Hematopoietic multipotent progenitor cell treated with erythropoietin and hydrocortisone succinate and interleukin-3 and kit ligand, for 6 days (in vitro differentiated cells): ENCODE measurements at regions not wholly inside any gene's neighbourhood (a gene's known extent, or its start where the extent isn't known, plus 50 kb on each side); places are given as distances from the start of the nearest gene placed in this dataset.
"Not testable (repeated sequence)": the region's sequence is repeated elsewhere in the genome, so short reads cannot be mapped to it uniquely, and the experiment has no call there.

Source experiments
- DNase-seq: peaks from one replicate; pipeline ENCODE4 v3.0.0-alpha.2; 2015

DNA sequence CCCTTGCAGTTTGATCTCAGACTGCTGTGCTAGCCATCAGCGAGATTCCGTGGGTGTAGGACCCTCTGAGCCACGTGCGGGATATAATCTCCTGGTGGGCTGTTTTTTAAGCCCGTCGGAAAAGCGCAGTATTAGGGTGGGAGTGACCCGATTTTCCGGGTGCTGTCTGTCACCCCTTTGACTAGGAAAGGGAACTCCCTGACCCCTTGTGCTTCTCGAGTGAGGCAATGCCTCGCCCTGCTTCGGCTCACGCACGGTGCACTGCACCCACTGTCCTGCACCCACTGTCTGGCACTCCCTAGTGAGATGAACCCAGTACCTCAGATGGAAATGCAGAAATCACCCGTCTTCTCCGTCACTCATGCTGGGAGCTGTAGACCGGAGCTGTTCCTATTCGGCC is 728.9 kb upstream of the SPRY2 start:
- not testable (repeated sequence) for DNase-seq

DNA sequence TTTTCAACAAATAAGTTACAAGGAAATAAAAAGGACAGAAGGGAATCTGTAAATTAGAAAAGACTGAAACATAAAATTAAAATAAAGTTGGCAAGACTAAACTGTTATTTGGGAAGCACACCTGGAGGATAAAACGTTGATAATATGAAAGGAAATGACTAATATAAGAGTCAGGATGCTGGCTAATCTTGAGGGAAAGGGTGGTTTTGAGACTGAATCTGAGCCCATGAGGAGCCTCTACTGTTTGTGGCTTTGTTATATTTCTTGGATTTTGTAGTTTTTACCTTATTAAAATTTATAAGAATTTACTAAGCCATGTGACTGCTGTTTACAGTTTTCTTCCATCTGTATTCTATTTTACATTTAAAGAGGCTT is 718.0 kb upstream of the SPRY2 start:
- no peak for DNase-seq

DNA sequence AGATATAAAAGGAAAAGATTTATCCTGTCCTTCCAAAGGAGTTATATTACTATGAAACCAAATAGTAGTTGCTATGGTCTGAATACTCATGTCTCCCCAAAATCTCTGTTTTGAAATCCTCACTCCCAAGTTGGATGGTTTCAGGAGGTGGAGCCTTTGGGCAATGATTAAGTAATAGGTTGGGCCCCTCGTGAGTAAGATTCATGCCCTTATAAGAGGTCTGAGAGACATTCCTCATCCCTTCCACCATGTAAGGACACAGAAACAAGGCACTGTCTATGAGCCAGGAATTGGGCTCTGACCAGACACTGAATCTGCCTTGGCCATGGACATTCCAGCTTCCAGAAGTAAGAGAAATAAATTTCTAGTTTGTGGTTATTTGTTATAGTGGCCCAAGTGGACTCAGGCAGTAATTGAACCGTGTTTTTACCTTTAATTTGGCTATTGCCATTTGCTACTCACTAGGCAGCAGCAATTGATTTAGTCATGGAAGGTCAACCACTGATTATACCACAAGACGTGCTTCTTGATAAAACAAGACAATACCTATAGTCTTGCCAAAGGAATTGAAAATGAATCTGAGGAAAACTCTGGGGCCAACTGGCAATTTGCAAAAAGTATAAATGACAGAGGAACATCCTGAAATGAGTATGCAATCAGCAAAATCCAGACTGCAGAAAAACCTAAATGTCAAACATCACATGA is 717.4 kb upstream of the SPRY2 start:
- DNase-seq, result no peak

DNA sequence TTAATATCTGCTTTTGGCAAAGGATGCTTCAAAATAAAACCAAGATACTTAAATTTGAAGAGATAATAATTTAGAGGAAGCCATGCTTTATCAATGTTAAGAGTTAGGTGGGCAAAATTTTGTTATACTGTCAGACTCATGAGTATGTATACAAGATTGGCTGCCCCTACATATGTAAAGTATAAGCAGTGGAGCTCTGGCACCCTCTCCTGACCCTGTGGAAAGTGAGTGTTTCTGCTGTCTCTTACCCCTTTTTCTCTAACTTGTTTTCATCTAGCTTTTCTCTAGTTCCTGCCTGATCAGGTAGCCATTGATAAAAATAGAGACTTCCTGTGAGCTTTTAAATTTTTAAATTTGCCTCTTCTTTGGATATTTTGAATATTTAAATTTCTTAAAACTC is 710.9 kb upstream of the SPRY2 start:
- DNase-seq, result no peak

DNA sequence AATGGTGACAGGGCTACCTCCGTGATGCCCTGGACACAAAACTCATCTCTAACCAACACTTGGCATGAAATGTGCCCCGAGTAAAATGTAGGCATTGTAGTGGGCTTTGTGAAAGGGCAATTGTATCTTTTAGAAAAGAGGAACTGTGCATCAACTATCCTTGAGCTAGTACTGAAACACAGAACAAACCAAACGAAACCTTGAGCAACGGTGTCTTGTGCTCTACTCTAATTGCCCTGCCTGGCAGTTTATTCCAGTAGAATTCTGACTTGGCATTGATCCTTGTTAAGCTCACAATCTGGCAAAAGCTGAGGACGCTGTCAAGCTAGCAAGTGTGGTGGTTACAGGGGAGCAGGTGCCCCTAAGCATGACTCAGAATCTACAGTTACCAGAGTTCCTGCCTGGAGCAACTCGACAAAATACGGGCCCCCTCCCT is 707.1 kb upstream of the SPRY2 start:
- DNase-seq, result no peak

DNA sequence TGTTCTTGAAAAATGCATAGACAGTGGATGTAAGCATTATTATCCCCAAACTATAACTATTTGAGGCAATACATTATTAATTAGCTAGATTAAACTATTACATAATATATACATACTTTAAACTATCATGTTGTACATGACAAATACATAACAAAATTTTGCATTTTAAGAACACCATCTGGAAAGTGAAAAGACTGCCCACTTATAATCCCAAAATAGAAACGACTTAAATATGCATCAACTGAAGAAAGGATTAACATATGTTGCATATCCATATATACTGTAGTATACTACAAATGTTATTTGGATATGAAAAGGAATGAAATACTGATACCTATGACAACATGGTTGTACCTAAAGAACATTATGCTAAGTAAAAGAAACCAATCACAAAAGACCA is 700.8 kb upstream of the SPRY2 start:
- no peak for DNase-seq

DNA sequence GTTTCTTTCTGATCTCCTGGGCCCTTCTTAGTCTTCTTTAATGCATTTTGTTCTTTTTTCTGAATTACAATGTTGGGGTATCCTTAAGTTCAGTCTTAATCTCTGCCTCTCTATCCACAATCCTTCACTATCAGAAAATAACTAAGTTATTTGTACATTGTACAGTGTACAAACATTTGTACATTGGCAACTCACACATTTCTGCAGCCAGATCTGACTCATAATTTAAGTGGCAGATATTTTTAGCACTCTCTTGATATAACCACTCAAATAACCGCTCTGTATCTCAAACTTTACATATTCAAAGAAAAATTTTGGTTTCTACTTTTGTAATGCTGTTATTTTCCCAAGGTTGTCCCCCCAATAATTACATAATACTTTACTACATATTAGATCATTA is 691.1 kb upstream of the SPRY2 start:
- no peak for DNase-seq

DNA sequence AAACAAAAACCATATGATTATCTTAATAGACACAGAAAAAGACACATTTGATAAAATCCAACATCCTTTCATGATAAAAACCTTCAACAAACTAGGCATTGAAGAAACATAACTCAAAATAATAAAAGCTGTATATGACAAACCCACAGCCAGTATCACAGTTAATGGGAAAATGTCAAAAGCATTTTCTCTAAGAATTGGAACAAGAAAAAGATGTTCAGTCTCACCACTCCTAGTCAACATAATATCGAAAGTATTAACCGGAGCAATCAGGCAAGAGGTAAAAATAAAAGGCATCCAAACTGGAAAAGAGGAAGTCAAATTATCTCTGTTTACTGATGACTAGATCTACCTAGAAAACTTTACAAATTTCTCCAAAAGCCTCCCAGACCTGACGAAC is 684.2 kb upstream of the SPRY2 start:
- DNase-seq, result no peak

DNA sequence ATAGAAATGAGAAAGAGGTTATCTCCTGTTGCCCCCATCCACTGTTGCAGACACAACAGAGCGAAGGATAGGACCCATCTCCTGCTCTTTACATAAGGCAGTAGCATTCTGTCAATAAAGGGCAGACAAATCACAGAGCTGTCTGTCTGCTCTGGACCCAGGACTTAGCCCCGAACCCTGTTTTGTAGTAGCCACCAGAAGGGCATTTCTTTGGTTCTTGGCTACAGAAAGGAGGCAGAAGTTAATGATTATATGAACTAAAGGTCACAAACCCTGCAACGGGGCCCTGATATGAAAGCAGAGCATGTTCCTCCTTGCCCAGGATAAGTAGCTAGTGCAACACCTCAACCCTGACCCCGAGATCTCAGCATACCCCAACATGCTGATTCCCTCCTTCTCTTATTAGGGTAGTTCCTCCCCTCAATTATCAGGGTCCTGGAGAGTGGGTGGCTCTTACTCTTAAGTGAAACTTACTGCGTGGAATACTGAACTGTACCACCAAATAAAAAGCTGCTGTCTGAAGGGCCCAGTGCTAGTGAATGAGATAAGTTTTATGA is 680.4 kb upstream of the SPRY2 start:
- DNase-seq, result no peak

DNA sequence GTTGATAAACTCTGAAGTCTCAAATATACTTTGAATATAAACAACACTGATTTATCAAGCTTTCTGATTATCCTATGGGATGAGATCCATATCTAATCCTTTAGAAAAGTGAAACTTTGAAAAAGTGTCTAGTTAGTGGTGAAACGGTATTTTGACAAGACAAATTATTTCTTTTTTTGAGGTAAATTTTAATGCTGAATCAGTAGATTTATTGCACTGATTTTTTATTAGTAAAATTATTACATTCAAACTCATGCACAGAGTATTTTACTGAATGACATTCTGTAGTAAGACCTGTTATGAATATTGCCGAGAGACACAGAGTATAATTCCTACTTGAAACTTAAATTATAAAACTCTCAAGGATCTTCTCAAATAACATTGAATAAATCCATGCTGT is 679.1 kb upstream of the SPRY2 start:
- DNase-seq, result no peak

DNA sequence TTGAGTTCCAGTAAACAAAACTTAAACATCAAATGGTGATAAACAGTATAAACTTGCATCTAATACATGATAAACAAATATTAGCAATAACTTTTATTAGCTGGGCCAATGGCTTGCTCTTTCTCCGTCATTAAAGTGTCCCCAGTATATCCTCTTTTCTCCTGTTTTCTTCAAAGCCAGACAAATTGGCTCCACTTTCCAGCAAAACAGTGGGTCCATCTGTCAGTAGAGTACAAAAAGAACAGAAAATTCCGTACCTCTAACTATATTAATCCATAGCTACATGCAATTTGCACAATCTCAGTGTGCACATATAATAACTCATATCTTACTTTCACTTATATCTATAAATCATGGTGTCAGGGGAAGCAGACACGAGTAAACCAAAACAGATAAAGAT is 678.0 kb upstream of the SPRY2 start:
- DNase-seq, result no peak

DNA sequence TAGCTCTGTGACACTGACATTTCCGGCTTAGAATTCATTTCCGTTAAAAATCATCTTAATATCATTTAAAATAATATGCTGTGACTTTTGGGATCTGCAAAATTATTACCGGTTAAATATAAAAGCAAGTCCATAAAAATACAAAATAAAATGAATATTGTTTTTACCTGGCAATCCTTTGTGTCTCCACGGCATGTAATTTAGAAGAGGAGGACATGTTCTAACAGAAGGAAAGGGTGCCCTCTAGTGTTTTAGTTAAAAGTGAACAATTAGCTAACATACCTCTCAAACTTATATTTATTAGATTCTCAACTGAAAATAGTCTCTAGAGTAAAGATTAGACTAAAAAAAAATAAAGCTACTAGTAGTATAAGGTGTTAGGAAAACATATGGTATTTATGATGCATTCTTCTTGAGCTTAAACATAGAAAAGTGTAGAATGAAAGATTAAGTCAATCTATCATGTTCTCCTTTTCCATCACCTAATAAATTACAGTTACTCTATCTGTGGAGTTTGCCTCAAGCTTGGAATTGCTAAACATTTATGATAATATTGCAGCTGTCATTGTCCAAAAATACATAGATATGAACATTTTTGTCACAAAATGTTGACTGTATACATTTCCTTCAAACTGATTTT is 676.7 kb upstream of the SPRY2 start:
- peak; percentile 83 for DNase-seq

DNA sequence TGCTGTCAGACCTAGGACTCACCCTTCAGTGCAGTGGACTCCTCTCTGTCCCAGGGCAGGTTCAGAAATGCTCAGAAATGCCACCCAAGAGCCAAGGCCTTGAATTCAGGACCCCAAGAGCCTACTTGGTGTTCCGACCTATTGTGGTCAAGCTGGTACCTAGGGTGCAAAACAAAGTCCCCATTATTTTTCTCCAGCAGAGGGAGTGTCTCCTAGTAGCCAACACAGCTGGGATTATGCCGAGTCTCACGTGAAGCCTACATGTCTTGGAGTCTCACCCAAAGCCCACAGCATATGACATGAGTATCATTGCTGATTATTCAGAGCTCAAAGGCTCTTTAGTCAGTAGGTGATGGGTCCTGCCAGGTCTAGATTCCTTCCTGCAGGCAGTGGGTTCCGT is 671.1 kb upstream of the SPRY2 start:
- DNase-seq, result no peak

DNA sequence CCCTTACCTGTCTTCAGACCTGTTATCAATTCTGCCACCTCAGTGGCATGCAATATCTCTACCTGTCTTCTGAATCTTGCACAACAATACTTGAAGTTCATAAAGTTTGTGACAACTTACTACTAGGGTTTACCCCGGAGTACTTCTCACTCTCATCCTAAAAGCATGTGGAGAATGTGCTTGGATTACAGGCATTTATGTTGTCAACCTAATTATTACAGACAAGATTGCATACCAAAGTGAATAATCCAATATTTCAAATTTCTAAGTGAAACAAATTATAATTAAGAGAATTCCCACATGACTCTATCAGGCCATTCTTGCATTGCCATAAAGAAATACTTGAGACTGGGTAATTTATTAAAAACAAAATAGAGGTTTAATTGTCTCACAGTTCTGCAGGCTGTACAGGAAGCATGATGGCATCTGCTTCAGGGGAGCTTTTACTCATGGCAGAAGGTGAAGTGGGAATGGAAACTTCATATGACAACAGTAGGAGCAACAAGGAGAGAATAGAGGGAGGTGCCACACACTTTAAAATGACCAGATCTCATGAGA is 661.0 kb upstream of the SPRY2 start:
- DNase-seq, result no peak

DNA sequence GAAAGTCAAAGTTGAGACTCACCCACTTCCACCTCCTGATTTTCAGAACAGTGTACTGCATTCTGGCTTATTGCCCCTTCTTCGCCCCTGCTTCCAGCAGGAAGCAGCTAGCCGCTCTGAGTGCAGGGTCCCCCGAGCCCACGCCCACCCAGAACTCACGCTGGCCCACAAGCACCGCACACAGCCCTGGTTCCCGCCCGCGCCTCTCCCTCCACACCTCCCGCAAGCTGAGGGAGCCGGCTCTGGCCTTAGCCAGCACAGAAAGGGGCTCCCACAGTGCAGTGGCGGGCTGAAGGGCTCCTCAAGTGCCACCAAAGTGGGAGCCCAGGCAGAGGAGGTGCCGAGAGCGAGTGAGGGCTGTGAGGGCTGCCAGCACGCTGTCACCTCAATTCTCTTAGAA is 657.7 kb upstream of the SPRY2 start:
- DNase-seq, result not testable (repeated sequence)

DNA sequence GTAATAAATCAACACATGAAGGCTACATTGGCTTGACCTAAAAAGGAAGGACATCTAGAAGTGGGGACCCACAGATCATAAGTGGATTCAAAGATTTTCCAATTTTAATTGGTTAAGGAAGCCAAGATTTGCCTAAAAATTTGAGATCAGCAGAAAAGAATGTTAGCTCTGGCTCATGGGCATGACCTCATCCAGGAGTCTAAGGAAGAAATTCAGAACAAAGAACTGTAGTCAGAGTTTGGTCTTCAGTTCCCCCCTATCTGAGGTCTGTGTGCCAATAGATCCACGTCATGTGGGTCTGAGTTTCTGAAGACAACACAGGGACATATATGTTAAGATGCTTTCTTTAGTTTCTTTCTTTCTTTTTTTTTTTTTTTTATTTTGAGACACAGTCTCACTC is 648.8 kb upstream of the SPRY2 start:
- no peak for DNase-seq

DNA sequence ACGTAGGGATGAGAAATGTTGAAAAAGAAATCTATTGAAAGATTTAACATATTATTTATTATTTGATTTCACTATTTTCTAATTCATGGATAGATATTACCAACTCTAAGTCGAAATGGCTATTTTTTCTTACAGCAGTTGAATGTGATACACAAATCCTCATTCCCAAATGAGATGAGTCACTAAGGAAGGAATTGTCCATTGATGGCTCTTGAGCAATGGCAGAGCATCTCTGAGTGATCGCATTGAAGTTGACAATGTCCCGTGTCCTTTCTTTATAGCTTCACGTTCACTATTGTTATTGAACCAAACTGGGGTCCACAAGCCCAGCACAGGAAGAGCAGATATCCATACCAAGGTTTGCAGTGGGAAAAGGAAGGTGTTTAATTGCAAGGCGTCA is 648.3 kb upstream of the SPRY2 start:
- DNase-seq, result no peak

DNA sequence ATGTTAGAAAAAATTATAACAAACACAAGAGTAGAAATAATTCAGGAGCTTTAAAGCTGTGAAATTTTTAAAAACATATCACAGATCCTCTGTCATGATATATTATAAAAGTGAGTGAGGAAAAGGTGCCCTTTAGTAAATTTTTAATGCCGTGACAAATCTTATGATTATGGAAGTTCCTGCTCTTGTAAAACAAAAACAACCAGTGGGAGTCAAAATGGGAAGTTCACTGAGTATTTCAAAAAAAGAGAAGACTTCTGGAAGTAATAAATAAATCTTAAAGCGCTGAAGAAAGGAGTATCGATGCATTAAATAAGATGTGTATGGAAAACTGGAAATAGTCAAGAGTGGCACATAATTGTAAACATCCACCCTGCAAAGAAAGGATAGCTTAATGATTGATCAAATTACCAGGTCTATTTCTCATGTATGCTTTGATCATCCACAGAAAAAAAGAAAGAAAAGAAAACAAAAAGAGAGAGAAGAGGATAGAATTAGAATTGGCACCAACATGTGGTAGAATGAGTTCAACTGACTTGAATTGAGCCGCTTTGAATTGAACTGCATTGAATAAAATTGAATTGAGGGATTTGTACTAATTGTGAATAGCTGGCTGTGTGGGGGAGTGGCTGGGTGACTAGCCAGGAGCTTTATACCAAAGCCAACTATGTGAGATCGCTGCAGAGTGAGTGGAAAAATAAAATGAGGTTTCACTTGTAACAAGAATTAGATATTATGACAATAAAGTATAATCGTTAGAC is 647.6 kb upstream of the SPRY2 start:
- no peak for DNase-seq

DNA sequence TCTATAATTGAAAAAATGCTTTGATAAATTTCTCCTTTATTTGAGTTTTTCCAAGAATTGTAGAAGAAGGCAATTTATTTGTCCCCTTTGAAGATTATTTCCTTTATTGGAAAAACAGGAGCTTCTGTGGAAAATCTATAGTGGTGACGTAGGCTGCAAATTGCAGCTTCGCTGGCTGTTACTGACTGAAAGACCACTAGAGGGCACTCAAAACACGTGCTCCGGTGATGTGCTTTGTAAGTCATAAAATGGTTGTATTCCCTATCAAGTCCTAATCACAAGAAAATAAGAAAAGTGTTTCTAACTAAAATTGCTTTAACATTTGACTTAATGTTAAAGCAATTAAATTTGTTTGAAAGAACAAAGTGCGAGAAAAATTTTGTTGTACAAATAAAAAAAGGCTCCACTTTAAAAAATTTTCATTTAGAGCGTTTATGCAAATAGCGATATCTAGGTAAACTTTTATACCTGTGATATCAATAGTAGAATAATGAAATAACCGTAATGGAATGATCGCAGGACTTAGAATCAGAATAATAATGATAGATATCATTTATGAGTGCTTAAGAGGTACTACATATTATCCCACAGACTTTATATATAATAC is 638.2 kb upstream of the SPRY2 start:
- peak; percentile 82 for DNase-seq

DNA sequence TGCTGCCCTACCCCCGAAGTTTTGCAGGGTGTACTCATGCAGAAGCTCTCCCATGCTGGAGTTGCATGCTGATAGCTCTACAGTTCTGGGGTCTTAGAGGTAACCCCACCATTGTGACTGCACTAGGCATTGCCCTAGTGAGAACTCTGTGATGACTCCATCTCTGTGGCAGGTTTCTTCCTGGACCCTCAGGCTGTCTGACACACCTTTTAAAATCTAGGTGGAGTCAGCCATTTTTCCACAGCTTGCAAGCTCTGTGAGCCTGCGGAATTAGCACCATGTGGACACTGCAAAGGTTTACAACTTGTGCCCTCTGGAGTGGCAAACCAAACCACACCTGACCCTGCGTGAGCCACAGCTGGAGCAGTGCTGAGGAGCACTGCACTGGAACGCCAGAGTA is 636.2 kb upstream of the SPRY2 start:
- DNase-seq, result no peak

DNA sequence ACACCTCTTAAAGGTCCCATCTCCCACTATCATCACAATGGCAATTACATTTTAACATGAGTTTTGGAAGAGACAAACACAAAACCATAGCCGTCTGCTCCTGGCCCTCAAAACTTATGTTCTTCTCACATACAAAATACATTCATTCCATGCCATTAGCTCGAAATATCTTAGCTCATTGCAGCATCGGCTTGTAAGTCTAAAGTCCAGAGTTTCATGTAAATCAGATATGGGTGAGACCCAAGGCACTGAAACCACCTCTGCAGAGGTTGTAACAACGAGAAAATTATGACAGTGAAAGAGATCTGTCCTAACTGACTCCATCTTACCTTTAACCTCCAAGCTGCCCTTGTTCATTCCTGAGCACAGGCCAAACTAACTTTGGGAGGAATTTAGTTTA is 635.0 kb upstream of the SPRY2 start:
- no peak for DNase-seq

DNA sequence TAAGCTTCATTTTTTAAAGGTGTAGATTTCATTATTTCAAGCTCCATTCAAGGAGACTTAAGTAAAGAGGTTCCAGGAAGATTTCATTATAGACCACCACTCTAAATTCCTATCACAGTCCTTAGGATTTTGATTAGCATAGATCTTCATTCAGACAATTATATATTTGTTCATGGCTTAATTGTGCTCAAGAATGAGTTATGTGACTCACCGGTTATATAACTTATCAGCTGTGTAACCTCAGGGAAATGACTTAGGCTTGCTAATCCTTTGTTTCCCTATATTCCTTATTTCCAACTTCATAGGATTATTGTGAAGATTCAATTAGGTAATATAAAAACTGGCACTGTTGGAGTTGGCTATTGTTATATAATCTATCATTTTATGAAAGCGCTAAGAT is 632.8 kb upstream of the SPRY2 start:
- no peak for DNase-seq

DNA sequence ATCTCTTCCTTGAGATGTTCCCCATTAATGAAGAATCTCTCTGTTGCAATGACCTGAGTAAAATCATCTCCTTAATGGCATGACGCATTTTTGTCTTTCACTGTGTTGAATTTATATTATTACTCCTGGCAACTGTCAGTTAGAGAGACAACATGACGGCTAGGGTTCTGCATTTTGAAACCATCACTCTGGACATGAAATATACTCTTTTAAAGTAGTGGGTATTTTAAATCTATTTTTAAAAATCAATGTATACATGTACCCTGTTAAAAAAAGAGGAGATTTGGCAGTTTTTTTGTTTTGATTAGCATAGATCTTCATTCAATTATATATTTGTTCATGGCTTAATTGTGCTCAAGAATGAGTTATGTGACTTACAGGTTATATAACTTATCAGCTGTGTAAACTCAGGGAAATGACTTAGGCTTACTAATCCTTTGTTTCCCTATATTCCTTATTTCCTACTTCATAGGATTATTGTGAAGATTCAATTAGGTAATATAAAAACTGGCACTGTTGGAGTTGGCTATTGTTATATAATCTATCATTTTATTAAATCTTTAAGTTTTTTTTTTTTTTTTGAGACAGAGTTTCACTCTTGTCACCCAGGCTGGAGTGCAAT is 632.0 kb upstream of the SPRY2 start:
- DNase-seq, result no peak
